ENCODE measurements at regions not wholly inside any gene's neighbourhood (a gene's known extent, or its start where the extent isn't known, plus 50 kb on each side); places are given as distances from the start of the nearest gene placed in this dataset.

- TF ChIP-seq CTCF (IDR thresholded peaks at IDR 0.05) (no peak), POLR2A (IDR thresholded peaks at IDR 0.05) (no peak), EP300 (IDR thresholded peaks at IDR 0.05; ENCODE audit: low read depth) (no peak)
Measured at GRCh38 chr5:51997500-51997899, 614.3 kb downstream of the ISL1 start.
